Gastroesophageal sphincter (tissue), 3 donors: ENCODE measurements at regions not wholly inside any gene's neighbourhood (a gene's known extent, or its start where the extent isn't known, plus 50 kb on each side); places are given as distances from the start of the nearest gene placed in this dataset.

Source experiments
- EP300 ChIP-seq: sonication (generic); formaldehyde crosslinking; IDR thresholded peaks from one replicate; pipeline ENCODE4 v1.6.1; 2017; ENCODE audit warnings: antibody characterized with exemption, mild to moderate bottlenecking
- POLR2A ChIP-seq, 2 donors: fragments of 450-650 bp; IDR thresholded peaks; one replicate each; pipeline ENCODE4 v1.6.1; 2017; ENCODE audit warnings: antibody characterized with exemption in 2 of 2, mild to moderate bottlenecking in 2 of 2, moderate library complexity in 1 of 2
- POLR2AphosphoS5 ChIP-seq: sonication (generic); formaldehyde crosslinking; IDR thresholded peaks from one replicate; pipeline ENCODE4 v1.6.1; 2017; ENCODE audit warnings: antibody characterized with exemption
- TF ChIP-seq, protein P1 (sequence below), 4 experiments: fragments of 200-600 bp in 2 of 4; fragments of 450-650 bp in 2 of 4; sonication (generic) in 1 of 4; IDR thresholded peaks; one replicate each; pipeline ENCODE4 v1.5.1; 2017 to 2019; ENCODE audit warnings: antibody characterized with exemption in 4 of 4, mild to moderate bottlenecking in 2 of 4, moderate library complexity in 2 of 4

- TF ChIP-seq, protein P1, sequence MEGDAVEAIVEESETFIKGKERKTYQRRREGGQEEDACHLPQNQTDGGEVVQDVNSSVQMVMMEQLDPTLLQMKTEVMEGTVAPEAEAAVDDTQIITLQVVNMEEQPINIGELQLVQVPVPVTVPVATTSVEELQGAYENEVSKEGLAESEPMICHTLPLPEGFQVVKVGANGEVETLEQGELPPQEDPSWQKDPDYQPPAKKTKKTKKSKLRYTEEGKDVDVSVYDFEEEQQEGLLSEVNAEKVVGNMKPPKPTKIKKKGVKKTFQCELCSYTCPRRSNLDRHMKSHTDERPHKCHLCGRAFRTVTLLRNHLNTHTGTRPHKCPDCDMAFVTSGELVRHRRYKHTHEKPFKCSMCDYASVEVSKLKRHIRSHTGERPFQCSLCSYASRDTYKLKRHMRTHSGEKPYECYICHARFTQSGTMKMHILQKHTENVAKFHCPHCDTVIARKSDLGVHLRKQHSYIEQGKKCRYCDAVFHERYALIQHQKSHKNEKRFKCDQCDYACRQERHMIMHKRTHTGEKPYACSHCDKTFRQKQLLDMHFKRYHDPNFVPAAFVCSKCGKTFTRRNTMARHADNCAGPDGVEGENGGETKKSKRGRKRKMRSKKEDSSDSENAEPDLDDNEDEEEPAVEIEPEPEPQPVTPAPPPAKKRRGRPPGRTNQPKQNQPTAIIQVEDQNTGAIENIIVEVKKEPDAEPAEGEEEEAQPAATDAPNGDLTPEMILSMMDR (IDR thresholded peaks at IDR 0.05) = no peak
- TF ChIP-seq EP300 (no peak), POLR2A (IDR thresholded peaks at IDR 0.05) (no peak), POLR2AphosphoS5 (no peak)
These were observed 717.0 kb upstream of the CCDC179 start for GRCh38 chr11:23577296-23577695.
